HG02885 (cell line): ENCODE measurements at regions not wholly inside any gene's neighbourhood (a gene's known extent, or its start where the extent isn't known, plus 50 kb on each side); places are given as distances from the start of the nearest gene placed in this dataset.
"Not testable (repeated sequence)": the region's sequence is repeated elsewhere in the genome, so short reads cannot be mapped to it uniquely, and the experiment has no call there.

Experiments
- ATAC-seq: cut with Tn5 transposase; IDR thresholded peaks from one replicate; pipeline ENCODE4 v1.9.1; 2021; ENCODE audit warnings: mild to moderate bottlenecking; ENCODE audit not compliant: unreplicated experiment, poor library complexity

DNA sequence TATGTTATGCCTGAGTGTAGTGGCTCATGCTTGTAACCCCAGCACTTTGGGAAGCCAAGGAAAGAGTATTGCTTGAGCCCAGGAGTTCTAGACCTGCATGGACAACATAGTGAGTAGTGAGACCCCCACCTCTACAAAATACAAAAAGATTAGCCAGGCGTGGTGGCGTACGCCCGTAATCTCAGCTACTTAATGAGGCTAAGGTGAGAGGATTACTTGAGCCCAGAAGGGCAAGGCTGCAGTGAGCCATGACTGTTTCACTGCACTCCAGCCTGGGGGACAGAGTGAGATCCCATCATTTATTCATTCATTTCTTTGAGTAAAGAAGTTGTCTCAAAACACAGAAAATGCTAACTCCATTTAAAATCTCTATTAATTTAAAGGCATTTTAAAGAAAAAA is 1061.6 kb downstream of the JRKL start:
- ATAC-seq, result no peak

- no peak for ATAC-seq
These were observed 1065.2 kb downstream of the JRKL start for GRCh38 chr11:97454988-97455387.

- no peak for ATAC-seq
These were observed 1070.3 kb downstream of the JRKL start for GRCh38 chr11:97460091-97460490.

DNA sequence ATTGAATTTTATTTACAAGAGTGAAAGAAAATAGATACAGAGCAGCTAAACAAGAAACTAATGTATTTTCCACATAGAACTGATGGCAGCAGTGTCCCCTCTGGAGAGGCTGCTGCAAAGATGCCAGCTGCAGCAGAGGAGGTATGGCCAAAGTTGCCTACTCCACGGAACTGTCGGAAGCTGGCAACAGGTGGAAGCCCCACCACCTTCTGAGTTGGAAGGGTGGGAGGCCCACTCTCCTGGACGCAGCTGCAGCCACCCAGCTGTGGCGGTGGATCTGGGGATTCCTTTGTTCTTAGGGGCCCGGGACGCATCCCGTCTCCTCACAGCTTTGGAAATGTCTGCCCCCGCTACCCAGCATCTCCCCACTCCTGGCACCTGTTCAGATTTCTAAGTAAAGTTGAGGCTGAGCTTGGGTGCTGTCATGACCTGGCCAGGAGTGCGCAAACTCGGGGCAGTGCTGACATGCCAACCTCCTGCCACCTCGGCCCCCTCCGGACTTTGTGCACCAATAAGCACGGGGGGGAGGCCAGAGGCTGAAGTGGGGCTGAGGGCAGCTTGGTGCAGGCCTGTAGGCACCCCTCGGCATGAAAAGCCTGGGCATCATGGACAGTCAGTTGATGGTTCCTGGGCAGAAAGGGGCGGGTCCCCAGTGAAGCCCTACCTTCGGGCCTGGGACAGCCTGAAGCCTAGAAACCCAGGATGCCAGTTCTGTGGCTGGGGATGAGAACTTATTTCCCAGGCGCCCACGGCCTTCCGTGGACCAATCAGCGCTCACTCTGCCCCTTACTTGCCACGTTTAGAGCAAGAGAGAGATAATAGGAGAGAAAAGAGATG is 1071.4 kb downstream of the JRKL start:
- ATAC-seq, result no peak

DNA sequence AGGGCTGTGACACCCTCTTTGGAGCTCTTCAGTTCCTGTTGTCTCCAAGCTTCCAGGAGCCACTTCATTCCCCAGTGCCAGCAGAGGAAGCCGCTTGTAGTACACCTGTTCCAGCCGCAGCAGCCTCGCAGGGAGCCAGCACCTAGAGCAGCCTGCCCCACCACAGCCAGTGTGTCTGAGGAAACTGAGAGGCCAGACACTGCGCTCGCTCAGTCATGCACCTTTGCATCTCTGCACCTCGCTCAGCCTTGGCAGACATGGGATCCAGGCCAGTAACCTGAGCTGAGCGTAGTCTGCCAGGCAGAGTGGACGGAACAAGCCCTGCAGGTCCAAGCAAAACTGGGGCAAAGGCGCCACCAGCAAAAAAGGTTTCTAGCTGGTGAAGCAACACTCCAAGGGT is 1072.1 kb downstream of the JRKL start:
- ATAC-seq, result no peak

DNA sequence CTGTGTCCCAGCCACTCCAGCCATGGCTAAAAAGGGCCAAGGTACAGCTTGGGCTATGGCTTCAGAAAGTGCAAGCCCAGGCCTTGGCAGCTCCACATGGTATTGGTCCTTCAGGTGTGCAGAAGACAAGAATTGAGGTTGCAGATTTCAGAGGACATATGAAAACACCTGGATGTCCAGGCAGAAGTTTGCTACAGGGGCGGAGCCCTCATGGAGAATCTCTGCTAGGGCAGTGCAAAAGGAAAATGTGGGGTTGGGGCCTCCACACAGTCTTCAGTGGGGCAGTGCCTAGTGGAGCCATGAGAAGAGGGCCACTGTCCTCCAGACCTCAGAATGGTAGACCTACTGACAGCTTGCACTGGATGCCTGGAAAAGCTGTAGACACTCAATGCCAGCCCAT is 1074.1 kb downstream of the JRKL start:
- no peak for ATAC-seq

GRCh38 chr11:97471480-97471879 is 1081.7 kb downstream of the JRKL start:
- ATAC-seq, result no peak

DNA sequence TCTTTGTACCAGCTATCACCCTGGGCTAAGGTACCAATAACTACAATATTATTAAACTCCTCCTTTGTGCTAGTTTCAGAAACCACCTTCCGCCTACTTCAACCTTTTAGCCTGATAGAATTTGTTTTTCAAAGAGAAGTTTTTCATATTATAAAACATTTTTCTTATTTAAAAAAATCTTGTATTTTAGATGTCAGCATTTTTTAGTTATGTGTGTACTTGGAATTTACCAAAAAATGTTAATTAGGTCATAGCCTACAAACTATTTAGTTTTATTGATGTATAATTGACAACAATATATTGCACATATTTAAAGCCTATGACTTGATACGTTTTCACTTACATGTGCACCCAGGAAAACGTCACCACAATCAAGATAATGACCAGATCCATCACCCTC is 1097.6 kb downstream of the JRKL start:
- no peak for ATAC-seq

- ATAC-seq, result no peak
These were observed 1109.1 kb downstream of the JRKL start for GRCh38 chr11:97498891-97499290.

- no peak for ATAC-seq
These were observed 1112.4 kb downstream of the JRKL start for GRCh38 chr11:97502201-97502600.

GRCh38 chr11:97506076-97506759 is 1116.4 kb downstream of the JRKL start:
- ATAC-seq, result no peak

DNA sequence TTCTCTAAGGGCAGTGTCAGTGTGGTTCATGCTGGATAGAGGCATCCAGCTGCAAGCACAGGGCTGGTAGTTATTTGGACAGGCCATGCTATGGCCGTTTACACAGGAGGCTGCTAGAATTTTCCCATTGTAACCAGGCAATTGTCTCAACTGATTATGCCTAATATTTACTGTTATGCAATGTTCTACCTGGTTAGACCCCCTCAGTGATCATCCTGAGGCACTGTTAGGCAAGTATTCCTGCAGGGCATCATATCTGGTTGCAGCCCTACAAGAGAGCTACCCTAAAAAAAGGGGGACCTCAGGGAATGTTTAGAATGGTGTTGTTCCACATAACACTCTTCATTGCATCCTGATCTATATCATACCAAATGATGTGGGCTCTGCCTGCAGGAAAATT is 1124.6 kb downstream of the JRKL start:
- no peak for ATAC-seq

DNA sequence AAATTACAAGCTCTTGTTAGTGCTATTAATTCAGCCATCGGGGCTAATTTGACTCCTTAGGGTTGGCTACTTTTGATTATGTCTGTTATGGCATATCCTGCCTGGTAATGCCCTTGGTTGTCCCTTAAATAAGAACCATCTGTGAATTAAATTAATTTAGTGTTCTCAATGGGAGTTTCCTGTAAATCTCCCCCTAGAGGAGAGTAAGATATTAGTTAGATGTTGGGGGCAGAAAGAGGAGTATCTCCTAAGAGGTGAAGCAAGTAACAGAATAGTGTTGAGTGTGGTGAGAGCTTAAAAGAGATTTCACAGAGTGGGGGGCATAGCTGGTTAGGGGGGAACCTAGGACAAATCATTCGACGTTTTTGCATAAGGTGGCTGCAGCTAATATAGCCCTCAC is 1126.9 kb downstream of the JRKL start:
- ATAC-seq, result no peak

- no peak for ATAC-seq
These were observed 1135.5 kb downstream of the JRKL start for GRCh38 chr11:97525273-97525672.

DNA sequence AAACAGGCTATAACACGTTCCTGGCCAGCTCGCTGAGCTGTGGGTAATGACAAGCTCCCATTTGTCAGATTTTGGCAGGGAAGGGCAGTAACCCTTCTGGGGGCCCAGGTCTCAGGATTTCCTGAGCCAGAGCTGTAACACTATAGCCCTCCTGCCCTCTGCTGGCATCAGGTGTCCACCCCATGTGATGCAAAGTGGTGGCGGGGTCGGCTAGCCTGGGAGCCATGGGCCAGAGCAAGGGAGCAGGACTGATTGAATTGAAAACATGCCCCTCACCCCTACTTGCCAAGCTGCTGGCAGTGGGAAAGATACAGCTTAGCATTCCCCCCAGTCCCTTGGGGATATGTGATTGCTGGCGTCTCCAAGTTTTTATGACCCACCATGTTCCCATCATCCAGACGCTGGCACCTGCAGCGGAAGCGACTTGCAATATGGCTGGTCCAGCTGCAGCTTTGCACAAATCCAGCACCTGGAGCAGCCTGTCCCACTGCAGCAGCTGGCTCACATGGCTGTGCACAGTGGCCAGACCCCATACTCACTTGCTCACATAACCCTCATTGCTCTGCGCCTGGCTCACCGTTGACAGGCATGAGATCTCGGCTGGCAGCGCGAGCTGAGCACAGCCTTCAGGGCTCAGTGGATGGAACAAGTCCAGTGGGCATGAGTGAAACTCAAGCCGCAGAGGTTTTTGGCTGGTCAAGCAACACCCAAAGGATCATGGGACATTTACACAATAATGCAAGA is 1147.8 kb downstream of the JRKL start:
- ATAC-seq, result no peak

DNA sequence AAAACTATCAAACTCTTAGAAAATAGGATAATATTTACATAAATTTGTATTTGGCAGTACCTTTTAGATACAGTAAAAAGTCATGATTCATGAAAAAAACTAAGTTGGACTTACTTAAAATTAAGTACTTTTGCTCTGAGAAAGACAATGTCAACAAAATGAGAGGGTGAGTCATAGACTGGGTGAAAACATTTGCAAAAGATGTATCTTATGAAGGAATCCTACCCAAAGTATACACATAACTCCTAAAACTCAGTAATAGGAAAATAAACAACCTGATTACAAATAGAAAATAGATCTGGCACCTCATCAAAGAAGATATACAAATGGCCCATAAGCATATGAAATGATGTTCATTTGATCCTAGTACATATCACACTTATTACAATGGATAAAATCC is 1154.6 kb downstream of the JRKL start:
- ATAC-seq, result no peak

DNA sequence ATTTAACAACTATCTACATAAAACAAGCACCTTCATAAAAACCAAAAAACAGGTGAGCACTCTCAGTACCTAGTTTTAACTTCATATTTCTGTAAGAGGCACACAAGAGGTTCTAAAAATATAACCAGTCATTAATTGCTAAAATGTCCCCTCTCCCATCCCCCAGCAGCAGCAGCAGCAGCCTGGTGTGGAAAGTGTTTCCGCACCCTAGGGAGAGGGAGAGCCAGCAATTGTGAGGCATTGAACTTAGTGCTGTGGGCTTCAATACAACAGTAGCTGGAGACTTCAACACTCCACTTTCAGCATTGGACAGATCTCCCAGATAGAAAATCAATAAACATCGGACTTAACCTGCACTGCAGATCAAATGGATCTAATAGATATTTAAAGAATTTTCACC is 1158.5 kb downstream of the JRKL start:
- no peak for ATAC-seq

DNA sequence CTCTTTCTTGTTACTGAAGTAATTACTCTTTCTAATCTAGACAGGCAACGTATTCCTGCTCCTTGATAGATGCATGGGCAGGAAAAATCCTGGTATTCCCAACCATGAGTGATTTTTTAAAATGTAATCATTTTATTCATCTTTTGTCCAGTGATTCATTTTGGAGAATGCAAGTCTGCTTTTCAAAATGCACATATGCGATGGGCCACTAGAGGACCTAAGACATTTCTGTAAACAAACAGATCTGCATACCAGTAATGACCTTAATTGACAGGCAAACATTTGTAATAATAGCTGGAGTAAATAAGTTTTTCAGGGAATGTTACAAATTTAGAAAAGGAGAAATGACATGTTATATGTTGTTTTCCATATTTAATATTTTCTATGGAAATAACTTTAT is 1167.6 kb downstream of the JRKL start:
- no peak for ATAC-seq

GRCh38 chr11:97567801-97568200 is 1178.0 kb downstream of the JRKL start:
- no peak for ATAC-seq

DNA sequence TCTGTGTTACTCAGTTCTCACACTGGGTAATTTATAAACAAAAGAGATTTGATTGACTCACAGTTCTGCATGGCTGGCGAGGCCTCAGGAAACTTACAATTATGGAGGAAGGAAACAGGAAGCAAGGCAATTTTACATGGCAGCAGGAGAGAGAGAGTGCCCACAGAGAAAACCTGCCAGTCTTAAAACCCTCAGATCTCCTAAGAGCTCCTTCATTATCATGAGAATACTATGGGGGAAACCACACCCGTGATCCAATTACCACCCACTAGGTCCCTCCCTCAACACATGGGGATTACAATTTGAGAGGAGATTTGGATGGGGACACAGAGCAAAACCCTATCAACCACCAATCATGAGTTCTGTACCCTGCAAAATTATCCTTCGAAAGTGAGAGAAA is 1180.8 kb downstream of the JRKL start:
- ATAC-seq, result no peak

GRCh38 chr11:97573771-97574170 is 1184.0 kb downstream of the JRKL start:
- ATAC-seq, result not testable (repeated sequence)
